ENCODE measurements at regions not wholly inside any gene's neighbourhood (a gene's known extent, or its start where the extent isn't known, plus 50 kb on each side); places are given as distances from the start of the nearest gene placed in this dataset.

- no peak for DNase-seq (ENCODE audit: low spot score)
- Histone ChIP-seq H3K4me3 (ENCODE audit: low read depth, low read length, poor library complexity, severe bottlenecking) (no peak overlapping the region), H2AFZ (ENCODE audit: low read length) (no peak overlapping the region), H3K9me3 (ENCODE audit: low read length) (0 out of 2 replicates have a peak, but pooled peaks cover 9% of the 10 kb centered on the region), H3K9me2 (ENCODE audit: insufficient read depth, low read length) (no peaks in the 10 kb centered on the region), H3K4me1 (ENCODE audit: insufficient read depth, low read length, poor library complexity, severe bottlenecking) (no peaks in the 10 kb centered on the region), H3K4me2 (ENCODE audit: low read length) (no peak overlapping the region), H4K20me1 (ENCODE audit: insufficient read depth, low read length) (no peaks in the 10 kb centered on the region), H3K79me2 (ENCODE audit: insufficient read depth, low read depth, low read length) (no peaks in the 10 kb centered on the region), H3K27ac (ENCODE audit: low read depth, low read length, poor library complexity, severe bottlenecking) (no peak overlapping the region), H3K36me3 (ENCODE audit: insufficient read depth, low read length) (no peaks in the 10 kb centered on the region)
- ChIA-PET CTCF (ENCODE audit: unreplicated experiment) (no interaction called here), POLR2A (no interaction called here)
- TF ChIP-seq EZH2phosphoT487 (IDR thresholded peaks at IDR 0.05; ENCODE audit: borderline replicate concordance, low read depth, low read length) (no peak), CTCF (conservative IDR thresholded peaks at IDR 0.05; ENCODE audit: low read length) (no peak)
- intact Hi-C loops (cut with micrococcal nuclease; ENCODE audit: unreplicated experiment): no loop called here
- no TSS peak for BruUV-seq (replicated peaks)
Measured at GRCh38 chr2:116687371-116687770, 1127.1 kb upstream of the DDX18 start.

GRCh38 chr2:116692988-116693387 lies 1121.5 kb upstream of the DDX18 start:
- Histone ChIP-seq H3K4me3 (ENCODE audit: low read depth, low read length, poor library complexity, severe bottlenecking) (no peak overlapping the region), H4K20me1 (ENCODE audit: insufficient read depth, low read length) (no peaks in the 10 kb centered on the region), H3K79me2 (ENCODE audit: insufficient read depth, low read depth, low read length) (no peaks in the 10 kb centered on the region), H3K4me1 (ENCODE audit: insufficient read depth, low read length, poor library complexity, severe bottlenecking) (no peaks in the 10 kb centered on the region), H3K36me3 (ENCODE audit: insufficient read depth, low read length) (no peaks in the 10 kb centered on the region), H3K9me3 (ENCODE audit: low read length) (0 out of 2 replicates have a peak, but pooled peaks cover 9% of the 10 kb centered on the region), H3K27ac (ENCODE audit: low read depth, low read length, poor library complexity, severe bottlenecking) (no peak overlapping the region), H3K4me2 (ENCODE audit: low read length) (no peak overlapping the region), H3K9me2 (ENCODE audit: insufficient read depth, low read length) (no peaks in the 10 kb centered on the region), H2AFZ (ENCODE audit: low read length) (no peak overlapping the region)
- CTCF ChIA-PET (ENCODE audit: unreplicated experiment): no interaction called here
- no peak for DNase-seq (ENCODE audit: low spot score)
- POLR2A ChIA-PET: interaction anchor here (0.7 to 1.6 kb wide), 2 partner anchors 9 to 11 kb away, joined by 3 read pairs; no protein-coding TSS in a partner anchor
- intact Hi-C loops (cut with micrococcal nuclease; ENCODE audit: unreplicated experiment): no loop called here
- TF ChIP-seq EZH2phosphoT487 (IDR thresholded peaks at IDR 0.05; ENCODE audit: borderline replicate concordance, low read depth, low read length) (no peak), CTCF (conservative IDR thresholded peaks at IDR 0.05; ENCODE audit: low read length) (no peak)
- BruUV-seq (replicated peaks): no TSS peak

- Histone ChIP-seq H4K20me1 (ENCODE audit: insufficient read depth, low read length) (no peaks in the 10 kb centered on the region), H3K9me3 (ENCODE audit: low read length) (no peaks in the 10 kb centered on the region), H3K4me2 (ENCODE audit: low read length) (no peak overlapping the region), H3K9me2 (ENCODE audit: insufficient read depth, low read length) (no peaks in the 10 kb centered on the region), H3K36me3 (ENCODE audit: insufficient read depth, low read length) (no peaks in the 10 kb centered on the region), H3K79me2 (ENCODE audit: insufficient read depth, low read depth, low read length) (no peaks in the 10 kb centered on the region), H3K27ac (ENCODE audit: low read depth, low read length, poor library complexity, severe bottlenecking) (no peak overlapping the region), H3K4me1 (ENCODE audit: insufficient read depth, low read length, poor library complexity, severe bottlenecking) (no peaks in the 10 kb centered on the region), H2AFZ (ENCODE audit: low read length) (no peak overlapping the region), H3K4me3 (ENCODE audit: low read depth, low read length, poor library complexity, severe bottlenecking) (no peak overlapping the region)
- BruUV-seq (replicated peaks): no TSS peak
- ChIA-PET POLR2A (interaction anchor here (0.6 to 1.1 kb wide), 2 partner anchors 19 to 24 kb away, joined by 3 read pairs; no protein-coding TSS in a partner anchor), CTCF (ENCODE audit: unreplicated experiment) (no interaction called here)
- TF ChIP-seq CTCF (conservative IDR thresholded peaks at IDR 0.05; ENCODE audit: low read length): no peak
- DNase-seq (ENCODE audit: low spot score): no peak
- intact Hi-C loops (cut with micrococcal nuclease; ENCODE audit: unreplicated experiment): no loop called here
Measured at GRCh38 chr2:116696223-116696622, 1118.3 kb upstream of the DDX18 start.
